HG02852 (cell line): ENCODE measurements at regions not wholly inside any gene's neighbourhood (a gene's known extent, or its start where the extent isn't known, plus 50 kb on each side); places are given as distances from the start of the nearest gene placed in this dataset.

Source experiments
- ATAC-seq: cut with Tn5 transposase; IDR thresholded peaks from one replicate; pipeline ENCODE4 v1.9.1; 2021; ENCODE audit warnings: mild to moderate bottlenecking, moderate library complexity; ENCODE audit not compliant: unreplicated experiment

DNA sequence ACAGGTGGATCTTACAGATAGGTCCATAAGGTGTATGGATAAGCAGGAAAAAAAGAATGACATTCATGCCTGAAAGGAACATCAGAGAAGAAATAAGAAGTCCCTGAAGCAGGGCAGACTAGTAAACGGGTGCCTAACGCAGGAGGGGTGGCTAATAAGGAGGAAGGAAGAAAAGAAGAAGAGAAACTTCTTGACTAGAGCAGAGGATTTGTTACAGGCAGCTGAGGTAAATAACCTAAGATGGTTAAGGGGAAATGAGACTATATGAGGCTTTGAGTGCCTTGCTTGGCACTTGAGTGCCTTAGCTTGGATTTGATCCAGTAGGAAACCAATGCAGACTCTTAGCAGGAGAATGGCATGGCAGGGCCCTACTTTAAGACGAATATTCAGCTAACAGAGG, 313.5 kb upstream of the PDE4D start:
- ATAC-seq: peak; percentile 98

DNA sequence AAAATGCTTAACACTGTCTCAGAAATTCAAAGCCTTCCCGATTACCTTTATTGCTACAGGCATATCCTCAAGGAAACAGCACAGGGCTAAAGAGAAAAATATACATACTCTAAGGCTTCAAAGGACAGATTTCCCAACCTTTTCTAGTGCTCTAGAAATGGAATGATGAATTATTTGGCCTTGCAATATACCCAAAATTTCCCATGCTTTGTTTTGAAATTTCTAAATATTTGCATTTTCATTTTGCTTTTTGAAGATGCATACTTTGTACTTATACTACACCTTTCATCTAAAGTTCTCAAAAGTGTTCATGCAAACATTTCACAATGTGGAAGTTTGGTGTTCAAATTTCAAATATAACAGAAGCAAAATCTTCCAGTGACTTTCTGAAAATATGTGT, 312.7 kb upstream of the PDE4D start:
- no peak for ATAC-seq

DNA sequence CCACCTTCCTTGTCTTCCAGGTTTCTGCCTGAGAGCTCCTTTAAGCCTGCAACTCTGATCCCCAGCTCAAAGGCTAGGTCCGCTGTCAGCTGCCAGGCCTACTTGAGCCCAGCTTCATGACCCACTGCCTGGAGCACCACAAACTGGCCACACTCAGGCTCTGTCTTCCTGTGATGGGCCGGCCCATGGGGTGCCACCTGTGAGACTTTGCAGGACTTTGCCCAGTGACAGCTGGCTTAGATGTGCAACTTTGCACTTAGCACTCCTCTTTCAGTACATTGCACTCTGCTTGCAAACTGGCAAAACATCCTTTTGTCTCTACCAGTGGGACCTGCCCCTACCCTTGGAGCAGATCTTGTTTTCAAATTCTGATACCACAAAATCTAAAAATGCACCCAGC, 311.5 kb upstream of the PDE4D start:
- no peak for ATAC-seq

DNA sequence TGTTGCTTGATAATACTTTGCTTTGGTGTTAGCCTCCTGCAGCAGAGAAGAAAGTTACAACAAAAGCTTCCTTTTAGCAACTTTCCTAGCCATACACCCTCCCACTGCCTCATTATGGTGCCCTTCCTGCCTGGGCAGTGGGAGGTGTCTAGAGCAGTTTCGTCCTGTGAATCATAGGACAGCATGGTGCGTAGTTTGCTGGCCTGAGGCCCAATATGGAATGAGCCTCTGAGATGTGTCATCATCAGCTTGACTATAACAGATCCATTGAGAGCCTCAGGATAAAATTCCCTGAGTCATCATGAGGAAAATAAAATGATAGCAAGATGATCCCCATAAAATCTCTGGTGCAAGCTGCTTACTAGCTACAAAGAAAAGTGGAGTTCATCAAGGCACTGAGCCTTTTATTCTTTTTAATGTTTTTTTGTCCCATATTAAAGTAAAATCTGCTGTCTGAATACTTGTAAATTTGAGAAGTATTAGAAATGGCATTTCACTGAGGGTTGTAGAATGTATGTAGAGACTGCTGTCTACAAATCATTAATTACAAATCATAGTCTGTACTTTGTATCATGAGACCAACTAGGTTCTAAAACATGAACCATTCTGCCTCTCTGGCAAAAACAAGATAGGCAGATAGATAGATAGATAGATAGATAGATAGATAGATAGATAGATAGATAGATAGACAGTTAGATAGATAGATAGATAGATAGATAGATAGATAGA, 303.0 kb upstream of the PDE4D start:
- ATAC-seq: no peak

DNA sequence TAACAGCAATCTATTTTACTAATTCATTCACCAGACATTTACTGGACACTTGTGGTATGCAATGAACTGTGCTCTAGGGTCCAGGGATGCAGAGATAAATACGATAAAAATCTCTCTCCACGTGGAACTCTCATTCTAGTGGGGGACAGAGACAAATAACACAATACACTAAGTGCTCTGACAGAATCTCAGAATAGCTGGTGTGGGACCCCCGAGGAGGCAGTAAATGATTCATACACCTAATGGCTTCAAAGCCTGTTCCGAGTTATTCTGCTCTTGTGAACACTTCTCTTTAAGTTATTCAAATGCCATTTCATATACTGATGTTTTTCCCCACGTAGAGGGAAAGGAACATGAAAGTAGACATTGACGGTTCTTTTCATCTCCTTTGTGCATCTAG, 302.0 kb upstream of the PDE4D start:
- no peak for ATAC-seq

DNA sequence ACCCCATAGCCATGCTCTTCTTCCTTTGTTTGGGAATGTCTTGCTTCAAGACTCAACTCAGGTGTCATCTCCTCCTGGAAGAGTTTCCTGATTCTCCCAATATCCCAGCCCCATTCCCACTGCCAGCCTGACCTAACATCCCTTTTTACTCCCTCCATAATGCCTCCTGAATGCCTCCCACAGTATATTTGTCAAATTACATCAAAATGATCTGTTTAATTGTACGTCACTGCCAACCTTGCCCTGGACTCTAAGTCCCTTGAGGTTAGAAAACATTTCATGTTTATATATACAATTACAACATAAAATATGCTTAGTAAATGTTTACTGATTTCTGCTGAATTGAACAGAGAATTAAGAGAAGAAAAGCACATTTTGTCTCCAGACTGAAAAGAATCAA, 301.6 kb upstream of the PDE4D start:
- ATAC-seq: no peak

DNA sequence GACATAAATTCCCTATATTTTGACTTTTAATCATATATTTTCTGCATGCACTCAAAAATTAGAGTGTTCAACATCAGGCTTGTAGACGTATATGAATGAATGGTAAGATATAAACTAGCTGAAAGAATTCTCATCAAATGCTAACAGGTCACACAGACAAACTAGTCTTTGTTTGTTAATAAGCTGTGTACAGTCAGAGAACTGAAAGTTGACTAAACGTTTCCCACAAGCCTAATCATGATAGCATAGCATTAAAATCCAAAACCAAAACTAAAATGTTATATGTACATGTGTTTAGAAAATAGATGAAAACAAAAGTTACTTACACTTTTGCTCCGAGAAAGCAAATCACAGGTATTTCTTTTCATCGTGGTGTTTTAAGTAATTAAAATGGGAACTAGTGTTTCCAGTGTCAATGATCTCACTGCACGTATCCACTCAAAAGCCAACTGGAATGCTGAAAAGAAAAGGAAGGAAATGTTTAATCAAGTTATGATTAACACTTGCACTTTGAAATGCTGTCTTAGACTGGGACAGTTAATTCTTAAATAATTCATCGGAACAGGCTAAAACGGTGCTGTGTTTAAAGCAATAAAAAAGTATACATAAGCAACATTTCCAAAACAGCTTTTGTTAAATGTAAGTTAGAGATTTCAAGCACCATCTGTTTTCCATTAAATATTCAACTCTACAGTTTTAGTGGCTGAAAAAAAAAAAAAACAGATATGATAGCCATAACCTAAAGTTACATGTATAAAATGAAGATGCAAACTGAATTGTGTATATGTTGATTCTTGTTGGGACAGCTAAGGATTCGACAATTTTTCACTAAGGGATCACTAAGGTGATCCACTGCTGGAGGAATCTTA, 291.9 kb upstream of the PDE4D start:
- ATAC-seq: no peak

DNA sequence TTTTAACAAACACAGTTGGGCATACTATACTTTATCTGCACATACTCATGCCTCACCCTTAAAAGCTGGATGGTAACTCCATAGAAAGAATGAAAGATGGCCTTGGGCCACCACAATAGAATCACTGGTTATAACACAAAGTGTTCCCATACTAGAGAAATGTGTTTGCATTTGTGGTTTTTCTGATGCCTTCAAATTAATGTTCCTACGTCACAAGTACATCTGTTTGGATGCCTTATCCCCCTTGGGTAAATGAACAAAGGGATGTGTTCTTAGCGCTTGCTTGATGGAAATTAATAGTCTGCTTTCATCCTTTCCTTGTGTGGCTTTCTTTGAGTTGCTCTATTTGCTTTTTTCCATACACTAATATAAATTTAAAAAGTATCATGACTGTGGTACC, 291.1 kb upstream of the PDE4D start:
- no peak for ATAC-seq

DNA sequence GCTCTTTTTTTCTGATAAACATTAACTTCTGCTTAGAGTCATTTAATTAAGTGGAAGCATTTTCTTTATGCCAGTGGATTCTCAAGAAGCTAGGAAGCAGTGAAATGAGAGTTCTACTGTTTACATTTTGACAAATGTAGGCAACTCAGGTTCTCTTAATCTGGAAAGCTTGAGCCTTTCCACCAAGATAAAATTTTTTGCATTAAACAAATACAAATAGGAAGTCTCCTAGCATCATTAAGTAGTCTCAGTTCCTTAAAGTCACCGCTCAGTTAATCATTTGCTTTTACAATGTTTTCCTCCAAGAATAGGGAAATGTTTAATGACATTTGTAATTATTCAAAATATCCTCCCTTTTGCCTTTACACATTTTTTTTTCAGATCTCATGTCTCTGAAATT, 290.4 kb upstream of the PDE4D start:
- no peak for ATAC-seq

DNA sequence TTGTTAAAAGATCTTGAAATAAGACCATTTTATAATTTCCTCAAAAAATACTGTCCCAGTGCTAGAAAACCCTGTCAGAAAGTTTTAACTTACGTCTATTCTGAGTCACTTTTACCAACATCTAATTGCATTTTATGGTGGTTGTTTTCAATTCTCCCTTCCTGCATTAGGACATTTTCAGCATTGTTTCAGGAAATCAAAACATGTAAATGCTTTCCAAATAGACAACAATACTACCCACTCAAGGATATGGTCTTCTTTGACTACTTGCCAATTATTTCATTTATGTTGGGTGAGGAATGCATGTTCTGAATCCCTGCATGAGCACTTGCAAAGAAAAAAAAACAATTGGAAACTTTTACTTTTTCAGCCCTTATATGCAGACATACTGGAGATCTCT, 284.6 kb upstream of the PDE4D start:
- no peak for ATAC-seq

DNA sequence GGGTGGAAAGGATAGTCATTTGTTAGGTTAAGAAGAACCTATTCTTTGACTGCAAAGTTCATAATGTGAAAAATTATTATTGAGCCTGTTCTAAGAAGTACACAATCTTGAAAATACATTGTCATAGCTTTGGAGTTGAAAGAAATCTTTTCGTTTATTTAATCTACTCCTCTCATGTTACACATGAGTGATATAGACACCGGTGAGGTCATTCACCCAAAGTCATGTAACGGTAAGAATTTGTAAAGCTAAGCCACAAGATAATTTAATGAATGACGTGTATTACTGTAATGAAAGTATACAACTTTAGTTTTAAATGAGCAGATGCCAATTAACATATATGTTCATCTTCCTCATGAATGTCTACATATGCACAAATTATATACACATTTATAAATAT, 284.1 kb upstream of the PDE4D start:
- no peak for ATAC-seq

DNA sequence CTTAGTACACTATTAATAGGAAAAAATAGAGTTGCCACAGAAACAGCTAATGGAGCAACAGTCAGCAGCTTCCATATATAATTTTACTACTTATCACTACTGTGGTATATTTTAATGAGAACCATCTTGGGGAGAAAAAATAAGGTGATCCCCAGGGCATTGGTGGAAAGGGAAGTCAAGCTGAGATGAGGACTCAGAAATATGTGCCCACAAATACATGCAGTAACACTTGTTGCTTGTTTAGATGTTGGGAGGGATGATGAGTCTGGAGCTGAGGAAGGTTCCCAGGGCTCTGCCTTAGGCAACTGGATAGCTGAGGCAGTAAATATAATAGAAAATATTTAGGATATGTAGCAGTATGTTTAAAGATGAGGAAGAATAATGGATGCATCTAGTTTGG, 280.1 kb upstream of the PDE4D start:
- no peak for ATAC-seq

DNA sequence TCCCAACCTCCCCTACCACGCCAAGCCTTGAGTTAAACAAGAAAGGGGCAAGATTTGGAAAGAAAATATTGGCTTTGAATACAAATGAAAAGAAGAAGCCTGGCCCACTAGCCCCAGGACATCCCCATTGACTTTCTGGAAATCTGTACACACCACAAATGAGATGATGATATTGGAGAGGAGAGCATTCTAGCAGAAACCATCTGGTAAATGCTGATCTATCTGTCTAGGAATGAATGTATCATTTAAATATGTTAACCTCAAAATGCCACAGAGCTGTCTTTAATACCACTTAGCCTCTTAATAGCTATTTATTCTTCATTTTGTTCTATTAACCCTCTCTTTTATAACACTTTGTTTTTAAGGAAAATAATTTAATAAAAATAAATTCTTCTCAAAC, 270.2 kb upstream of the PDE4D start:
- ATAC-seq: no peak

DNA sequence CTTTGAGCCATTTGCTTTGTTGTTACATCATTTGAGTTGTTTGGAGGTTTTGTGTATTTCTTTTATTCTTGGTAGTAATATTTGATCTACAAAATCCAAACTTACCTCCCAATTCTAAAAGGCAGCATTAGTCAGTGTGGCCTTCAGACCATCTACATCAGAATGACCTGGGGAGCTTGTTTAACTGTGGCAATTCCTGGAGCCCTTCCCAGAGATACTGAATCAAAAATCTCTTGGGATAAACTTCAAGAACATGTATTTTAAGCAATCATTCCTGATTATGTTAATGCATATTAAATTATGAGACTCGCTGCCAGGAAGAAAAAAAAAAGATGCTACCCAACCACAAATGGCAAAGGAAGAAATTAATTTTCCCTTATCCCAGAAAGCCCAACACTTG, 268.9 kb upstream of the PDE4D start:
- ATAC-seq: no peak

DNA sequence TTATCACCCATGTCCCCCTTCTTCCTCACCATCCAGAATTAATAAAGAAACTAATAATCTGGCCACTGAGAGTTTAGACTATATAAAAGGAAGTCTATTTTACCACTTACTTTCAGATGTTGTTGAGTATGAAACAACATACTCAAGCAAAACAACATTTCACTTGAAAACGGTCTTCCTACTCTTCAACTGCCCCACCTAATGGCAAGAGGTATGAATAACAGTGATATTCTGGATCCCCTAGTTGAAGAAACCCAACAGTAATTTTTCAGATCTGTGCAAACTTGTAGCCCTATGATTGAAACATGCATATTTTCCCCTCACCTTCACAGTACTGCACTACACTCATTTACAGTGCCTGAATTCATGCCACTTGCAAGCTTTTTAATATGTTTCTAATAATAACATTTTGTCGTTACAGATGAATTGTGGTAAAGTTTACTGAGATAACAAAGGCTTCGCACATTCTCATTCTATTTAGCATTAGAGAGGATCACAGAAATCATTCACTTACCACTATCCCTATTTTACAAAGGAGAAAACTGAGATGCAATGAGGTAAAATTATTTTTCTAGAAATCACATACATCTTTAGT, 267.9 kb upstream of the PDE4D start:
- peak; percentile 73 for ATAC-seq

DNA sequence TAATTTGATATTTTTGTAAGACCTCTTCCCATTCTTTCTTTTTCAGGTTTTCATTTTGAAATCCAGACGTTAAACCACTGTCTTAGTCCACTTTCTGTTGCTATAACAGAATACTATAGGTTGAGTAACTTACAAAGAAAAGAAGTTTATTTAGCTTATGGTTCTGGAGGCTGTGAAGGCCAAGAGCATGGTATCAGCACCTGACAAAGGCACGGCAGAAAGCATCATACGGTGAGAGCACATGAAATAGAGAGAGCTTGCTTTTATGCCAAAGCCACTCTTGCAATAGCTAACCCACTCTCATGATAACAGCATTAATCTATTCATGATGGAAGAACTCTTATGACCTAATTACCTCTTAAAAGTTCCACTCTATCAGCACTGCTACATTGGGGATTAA, 255.6 kb upstream of the PDE4D start:
- ATAC-seq: no peak

DNA sequence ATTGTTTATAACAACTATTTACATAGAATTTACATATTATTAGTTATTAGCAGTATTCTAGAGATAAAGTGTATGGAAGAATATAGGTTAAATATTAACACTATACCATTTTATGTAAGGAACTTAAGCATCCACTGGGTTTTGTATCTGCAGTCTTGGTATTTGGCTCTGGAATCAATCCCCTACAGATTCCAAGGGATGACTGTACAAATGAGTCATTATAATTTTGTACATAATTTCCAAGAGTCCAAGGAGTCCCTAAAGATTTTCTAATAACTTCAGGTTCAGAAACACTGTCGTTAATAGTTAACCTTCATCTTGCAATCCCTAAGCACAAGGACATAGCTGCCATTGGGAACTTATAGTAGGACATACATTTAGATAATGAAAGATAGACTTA, 254.8 kb upstream of the PDE4D start:
- ATAC-seq: no peak

DNA sequence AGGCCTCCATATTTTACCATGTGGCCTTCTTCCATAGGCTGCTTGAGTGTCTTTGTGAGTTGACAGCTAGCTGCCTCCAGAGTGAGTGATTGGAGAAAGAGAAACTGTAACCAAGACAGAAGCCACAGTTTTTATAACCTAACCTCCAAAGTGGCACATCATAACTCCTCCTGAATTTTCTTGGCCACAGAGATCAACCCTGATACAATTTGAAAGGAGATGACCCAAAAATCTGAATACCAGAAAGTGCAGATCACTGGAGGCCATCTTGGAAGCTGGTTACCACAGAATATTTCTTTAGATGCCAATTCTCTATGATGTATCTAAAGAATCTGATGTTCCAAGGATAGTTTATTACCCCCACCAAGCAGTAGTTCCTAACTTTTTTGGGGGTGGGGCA, 254.3 kb upstream of the PDE4D start:
- no peak for ATAC-seq

DNA sequence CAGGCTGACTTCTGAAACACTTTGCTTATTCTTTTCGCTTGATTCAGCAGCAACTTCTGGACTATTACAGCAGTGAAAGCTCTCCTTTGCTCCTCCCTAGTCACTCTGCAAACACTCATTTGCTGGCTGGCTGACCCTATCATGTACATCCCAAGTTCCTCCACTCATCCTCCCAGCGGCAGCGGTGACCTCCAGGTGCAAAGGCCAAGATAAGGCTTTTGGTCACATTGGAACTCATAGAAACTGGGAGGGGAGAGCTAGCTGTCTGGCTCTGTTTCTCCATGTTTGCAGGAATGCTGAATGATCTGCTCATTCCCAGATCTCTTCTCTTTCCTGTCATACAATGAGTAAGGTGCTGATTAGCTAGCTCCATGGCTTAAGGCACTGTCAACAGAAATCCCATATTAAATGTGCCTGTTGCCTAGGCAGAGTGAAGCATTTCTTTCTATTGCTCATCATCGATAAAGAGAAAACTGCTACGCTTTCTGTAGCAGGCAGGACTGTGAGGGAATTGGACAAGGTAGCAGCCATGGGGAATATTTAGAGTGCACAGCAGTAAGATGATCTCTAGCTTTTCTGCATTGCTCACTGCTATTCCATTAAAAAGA, 250.5 kb upstream of the PDE4D start:
- no peak for ATAC-seq

DNA sequence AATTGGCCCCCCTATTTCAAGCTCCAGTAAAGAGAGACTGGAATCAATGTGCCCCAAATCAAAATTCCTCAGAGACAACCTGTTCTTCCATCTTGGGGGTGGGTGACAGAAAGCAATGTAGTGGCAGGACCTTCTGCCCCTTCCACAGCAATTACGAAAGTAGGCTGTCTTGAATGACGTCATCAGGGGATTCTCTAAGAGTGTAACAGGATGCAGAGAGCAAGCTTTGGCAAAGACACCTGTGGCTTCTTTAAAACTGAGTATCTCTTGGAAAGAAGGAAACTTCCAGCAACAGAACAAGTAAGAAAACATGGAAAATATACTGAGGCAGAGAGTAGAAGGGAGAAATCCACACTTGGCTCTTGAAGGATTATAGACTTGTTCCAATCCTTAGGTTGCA, 247.6 kb upstream of the PDE4D start:
- peak; percentile 41 for ATAC-seq

DNA sequence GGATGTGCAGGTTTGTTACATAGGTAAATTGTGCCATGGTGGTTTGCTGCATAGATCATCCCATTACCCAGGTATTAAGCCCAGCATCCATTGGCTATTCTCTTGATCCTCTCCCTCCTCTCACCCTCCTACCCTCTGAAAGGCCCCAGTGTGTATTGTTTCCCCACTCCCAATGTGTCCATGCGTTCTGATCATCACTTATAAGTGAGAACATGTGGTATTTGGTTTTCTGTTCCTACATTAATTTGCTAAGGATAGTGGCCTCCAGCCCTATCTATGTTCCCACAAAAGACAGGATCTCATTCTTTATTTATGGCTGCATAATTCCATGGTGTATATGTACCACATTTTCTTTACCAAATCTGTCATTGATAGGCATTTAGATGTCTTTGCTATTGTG, 243.3 kb upstream of the PDE4D start:
- ATAC-seq: no peak

DNA sequence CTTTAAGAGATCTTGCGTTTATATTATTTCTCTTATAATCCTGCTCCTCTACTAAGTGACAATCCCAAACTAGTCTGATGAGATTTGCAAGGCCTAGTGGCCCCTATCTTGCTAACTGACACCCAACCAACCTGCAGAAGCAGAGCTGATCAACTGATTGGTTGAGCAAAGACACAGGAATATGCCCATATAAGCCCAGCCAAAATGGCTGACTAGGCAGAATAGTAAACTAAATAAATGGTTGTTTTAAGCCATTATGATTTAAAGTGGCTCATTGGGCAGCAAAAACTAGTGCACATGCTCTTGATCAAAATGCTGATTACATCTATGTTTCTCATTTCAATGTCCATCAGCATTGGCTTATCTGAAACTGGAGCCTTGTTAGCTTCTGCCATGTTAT, 238.0 kb upstream of the PDE4D start:
- no peak for ATAC-seq
